Keratinocyte (primary cell): ENCODE measurements at regions not wholly inside any gene's neighbourhood (a gene's known extent, or its start where the extent isn't known, plus 50 kb on each side); places are given as distances from the start of the nearest gene placed in this dataset.
"Not testable (repeated sequence)": the region's sequence is repeated elsewhere in the genome, so short reads cannot be mapped to it uniquely, and the experiment has no call there.

Experiments used
- DNase-seq: peaks from one replicate; pipeline ENCODE4 v3.0.0-alpha.2; 2011; ENCODE audit warnings: low read depth, missing footprints, low spot score
- FAIRE-seq: peaks from 2 replicates; lab custom pipeline; 2011; peaks lifted over from hg19 to GRCh38; lab: Jason Lieb, UNC
- H2AFZ ChIP-seq: 2 replicates; pipeline ENCODE4 v1.6.0; 2012; ENCODE audit warnings: low read length, control low read depth, inconsistent platforms; ENCODE audit not compliant: control insufficient read depth
- H3K27ac ChIP-seq: 2 replicates; pipeline ENCODE4 v1.5.1; 2011; ENCODE audit warnings: low read length; ENCODE audit not compliant: control insufficient read depth, insufficient read depth
- H3K27me3 ChIP-seq: 3 replicates; pipeline ENCODE4 v1.6.0; 2011; ENCODE audit warnings: low read length; ENCODE audit not compliant: control insufficient read depth, insufficient read depth; ENCODE audit errors: extremely low read depth
- H3K36me3 ChIP-seq, 2 experiments: 2 replicates in 1 of 2; 3 replicates in 1 of 2; pipeline ENCODE4 v1.5.1; 2011; ENCODE audit warnings: low read length in 2 of 2, mild to moderate bottlenecking in 1 of 2; ENCODE audit not compliant: control insufficient read depth in 2 of 2, insufficient read depth in 2 of 2; ENCODE audit errors: extremely low read depth in 1 of 2
- H3K4me1 ChIP-seq: 3 replicates; pipeline ENCODE4 v1.5.1; 2011; ENCODE audit warnings: low read length; ENCODE audit not compliant: control insufficient read depth, insufficient read depth; ENCODE audit errors: extremely low read depth
- H3K4me2 ChIP-seq: 3 replicates; pipeline ENCODE4 v1.6.0; 2011; ENCODE audit warnings: low read depth, low read length; ENCODE audit not compliant: control insufficient read depth, insufficient read depth; ENCODE audit errors: extremely low read depth
- H3K4me3 ChIP-seq, 3 experiments: fragments of 200-600 bp in 1 of 3; sonication (generic) in 1 of 3; 2 replicates in 2 of 3; 3 replicates in 1 of 3; pipeline ENCODE4 v1.5.1; 2011 to 2016; ENCODE audit warnings: low read length in 3 of 3, mild to moderate bottlenecking in 3 of 3, control low read depth in 2 of 3, inconsistent platforms in 1 of 3, low read depth in 1 of 3, mixed read lengths in 1 of 3, mixed run types in 1 of 3, moderate library complexity in 1 of 3; ENCODE audit not compliant: control insufficient read depth in 2 of 3, insufficient read depth in 2 of 3; ENCODE audit errors: extremely low read depth in 1 of 3
- H3K79me2 ChIP-seq: 2 replicates; pipeline ENCODE4 v1.6.0; 2012; ENCODE audit warnings: low read length; ENCODE audit not compliant: control insufficient read depth, insufficient read depth
- H3K9ac ChIP-seq: 3 replicates; pipeline ENCODE4 v1.6.0; 2011; ENCODE audit warnings: low read length; ENCODE audit not compliant: control insufficient read depth, insufficient read depth; ENCODE audit errors: extremely low read depth
- H3K9me1 ChIP-seq: 3 replicates; pipeline ENCODE4 v1.6.0; 2011; ENCODE audit warnings: low read length; ENCODE audit not compliant: control insufficient read depth, insufficient read depth; ENCODE audit errors: extremely low read depth
- H3K9me3 ChIP-seq: 2 replicates; pipeline ENCODE4 v1.5.1; 2012; ENCODE audit warnings: low read depth, low read length; ENCODE audit not compliant: control insufficient read depth
- H4K20me1 ChIP-seq: 3 replicates; pipeline ENCODE4 v1.6.0; 2011; ENCODE audit warnings: low read length; ENCODE audit not compliant: control insufficient read depth, insufficient read depth; ENCODE audit errors: extremely low read depth
- CTCF ChIP-seq, 3 experiments: IDR thresholded peaks in 1 of 3; conservative IDR thresholded peaks in 1 of 3; optimal IDR thresholded peaks in 1 of 3; 2 replicates in 2 of 3; 3 replicates in 1 of 3; pipeline versions ENCODE3 to v1.5.1; 2011; ENCODE audit warnings: low read length in 3 of 3, mild to moderate bottlenecking in 3 of 3, moderate library complexity in 2 of 3, control low read depth in 1 of 3, inconsistent platforms in 1 of 3; ENCODE audit not compliant: insufficient read depth in 2 of 3; ENCODE audit errors: extremely low read depth in 1 of 3
- EZH2 ChIP-seq: IDR thresholded peaks from one replicate; pipeline ENCODE4 v1.6.1; 2012; ENCODE audit warnings: inconsistent platforms, mild to moderate bottlenecking, low read length, moderate library complexity
- dilution Hi-C: fragments of 300-500 bp; cut with MboI; formaldehyde crosslinking; loops from one replicate; pipeline ENCODE4 v1.7.0; 2020; ENCODE audit warnings: low sequenced_read_pairs; ENCODE audit not compliant: extremely low pct_ligation_motif_present

GRCh38 chr2:15695582-15696330, 104.1 kb downstream of the DDX1 start:
- no peaks in the 10 kb centered on the region for H3K9me1 ChIP-seq
- H2AFZ ChIP-seq: no peak overlapping the region
- dilution Hi-C loops: no loop called here
- TF ChIP-seq CTCF (optimal IDR thresholded peaks at IDR 0.05 in 1 of 3, IDR thresholded peaks at IDR 0.05 in 1 of 3, conservative IDR thresholded peaks at IDR 0.05 in 1 of 3; ENCODE audit: extremely low read depth in 1 of 3, insufficient read depth in 2 of 3, low read length in 3 of 3): no peak
- no peak for TF ChIP-seq EZH2
- no peaks in the 10 kb centered on the region for H3K27me3 ChIP-seq
- no peak overlapping the region for H3K4me3 ChIP-seq
- no peak overlapping the region for H3K9ac ChIP-seq
- no peaks in the 10 kb centered on the region for H3K4me1 ChIP-seq
- DNase-seq (no peak), FAIRE-seq (no peak)
- H3K27ac ChIP-seq: no peak overlapping the region
- no peaks in the 10 kb centered on the region for H3K9me3 ChIP-seq
- H3K79me2 ChIP-seq: no peaks in the 10 kb centered on the region
- H3K36me3 ChIP-seq: no peaks in the 10 kb centered on the region
- no peak overlapping the region for H3K4me2 ChIP-seq
- no peaks in the 10 kb centered on the region for H4K20me1 ChIP-seq

- H3K4me1 ChIP-seq, H3K79me2 ChIP-seq, H4K20me1 ChIP-seq, H3K27ac ChIP-seq, H3K9me1 ChIP-seq, FAIRE-seq, H3K27me3 ChIP-seq, H2AFZ ChIP-seq, H3K36me3 ChIP-seq, H3K4me3 ChIP-seq, H3K9ac ChIP-seq, H3K9me3 ChIP-seq, dilution Hi-C loops, DNase-seq, H3K4me2 ChIP-seq: not testable (repeated sequence)
These were observed 105.0 kb downstream of the DDX1 start for GRCh38 chr2:15696606-15697170.
